GM23248 (cell line): ENCODE measurements at regions not wholly inside any gene's neighbourhood (a gene's known extent, or its start where the extent isn't known, plus 50 kb on each side); places are given as distances from the start of the nearest gene placed in this dataset.

Source experiments
- DNase-seq: peaks from one replicate; pipeline ENCODE4 v3.0.0-alpha.2; 2015
- H2AFZ ChIP-seq: fragments of 200-600 bp; sonication (generic); 2 replicates; pipeline ENCODE4 v1.6.1; 2016; ENCODE audit warnings: antibody characterized with exemption
- H3F3A ChIP-seq: fragments of 200-600 bp; sonication (generic); 2 replicates; pipeline ENCODE4 v1.6.1; 2016; ENCODE audit warnings: mild to moderate bottlenecking, antibody characterized with exemption, mixed run types; ENCODE audit not compliant: insufficient read depth
- H3K27ac ChIP-seq: fragments of 200-600 bp; sonication (generic); 2 replicates; pipeline ENCODE4 v1.5.1; 2016; ENCODE audit warnings: mild to moderate bottlenecking
- H3K27me3 ChIP-seq: fragments of 200-600 bp; sonication (generic); replicated peaks from 2 replicates; pipeline ENCODE4 v1.6.1; 2016; ENCODE audit warnings: mild to moderate bottlenecking; ENCODE audit not compliant: insufficient read depth
- H3K36me3 ChIP-seq: fragments of 200-600 bp; sonication (generic); 2 replicates; pipeline ENCODE4 v1.6.1; 2016; ENCODE audit warnings: low read depth, mild to moderate bottlenecking
- H3K4me1 ChIP-seq: fragments of 200-600 bp; sonication (generic); 2 replicates; pipeline ENCODE4 v1.6.1; 2016; ENCODE audit warnings: mild to moderate bottlenecking; ENCODE audit not compliant: insufficient read depth
- H3K4me2 ChIP-seq: fragments of 200-600 bp; sonication (generic); one replicate; pipeline ENCODE4 v1.6.1; 2016; ENCODE audit warnings: mild to moderate bottlenecking; ENCODE audit not compliant: unreplicated experiment
- H3K4me3 ChIP-seq: fragments of 200-600 bp; sonication (generic); 2 replicates; pipeline ENCODE4 v1.5.1; 2016; ENCODE audit warnings: mild to moderate bottlenecking
- H3K79me2 ChIP-seq: fragments of 200-600 bp; sonication (generic); 2 replicates; pipeline ENCODE4 v1.6.1; 2016; ENCODE audit warnings: mild to moderate bottlenecking; ENCODE audit not compliant: insufficient read depth
- H3K9ac ChIP-seq: fragments of 200-600 bp; sonication (generic); 2 replicates; pipeline ENCODE4 v1.6.1; 2016; ENCODE audit warnings: mild to moderate bottlenecking
- H3K9me2 ChIP-seq: fragments of 200-600 bp; sonication (generic); 2 replicates; pipeline ENCODE4 v1.6.1; 2016; ENCODE audit warnings: mixed run types, mild to moderate bottlenecking, moderate library complexity; ENCODE audit not compliant: insufficient read depth
- H3K9me3 ChIP-seq: fragments of 200-600 bp; sonication (generic); one replicate; pipeline ENCODE4 v1.6.1; 2017; ENCODE audit warnings: low read depth
- H4K20me1 ChIP-seq: fragments of 200-600 bp; sonication (generic); 2 replicates; pipeline ENCODE4 v1.6.0; 2016; ENCODE audit not compliant: insufficient read depth
- EZH2 ChIP-seq: fragments of 200-600 bp; sonication (generic); IDR thresholded peaks from 2 replicates; pipeline ENCODE4 v1.6.1; 2018; ENCODE audit warnings: antibody characterized with exemption, mild to moderate bottlenecking; ENCODE audit not compliant: insufficient read depth, poor library complexity, severe bottlenecking
- EZH2phosphoT487 ChIP-seq: fragments of 200-600 bp; sonication (generic); IDR thresholded peaks from 2 replicates; pipeline ENCODE4 v1.6.1; 2018; ENCODE audit warnings: antibody characterized with exemption, moderate library complexity, mild to moderate bottlenecking, low read depth; ENCODE audit not compliant: insufficient read depth
- WGBS, 2 experiments: methylation state at CpG; one replicate each; pipeline ENCODE4 v1.1.6; 2015 to 2017; ENCODE audit warnings: low lambda C conversion rate in 2 of 2, low coverage in 1 of 2; ENCODE audit errors: missing lambda C conversion rate in 2 of 2; 5-methylcytosine and 5-hydroxymethylcytosine counted together
- in situ Hi-C: fragments of 300-500 bp; cut with MboI; formaldehyde crosslinking; loops from 2 replicates; pipeline ENCODE4 v1.15.0; 2020

DNA sequence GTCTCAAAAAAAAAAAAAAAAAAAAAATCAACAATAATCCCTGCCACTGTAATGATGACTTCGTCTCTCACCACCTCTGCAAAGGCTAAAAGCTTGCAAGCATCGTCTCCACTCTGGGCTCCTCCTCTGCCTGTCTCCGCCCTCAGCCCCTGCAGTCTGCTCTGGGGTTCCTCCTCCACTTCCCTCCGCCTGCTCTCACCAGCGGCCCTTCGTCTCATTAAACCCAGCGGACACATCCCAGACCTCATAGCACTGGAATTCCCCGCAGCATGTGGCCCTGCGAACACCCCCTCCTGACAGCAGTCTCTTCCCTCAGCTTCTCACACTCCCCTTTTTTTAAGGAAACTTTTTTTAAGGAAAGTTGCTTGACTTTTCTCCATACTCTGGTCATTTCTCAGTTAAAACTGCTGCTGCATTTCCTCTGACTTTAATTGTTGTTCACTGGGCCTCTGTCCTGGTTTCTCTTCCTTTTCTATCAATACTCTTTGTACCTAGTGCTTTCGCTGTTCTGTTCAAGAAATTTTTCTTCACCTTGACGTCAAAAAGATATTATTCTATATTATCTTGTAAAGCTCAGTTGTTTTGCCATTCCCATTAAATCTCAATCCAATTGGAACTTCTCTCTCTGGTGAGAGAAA is 70.9 kb upstream of the PLEKHG1 start:
- Histone ChIP-seq H3K27ac (no peak overlapping the region), H3K4me1 (peaks cover 3% of the 10 kb centered on the region; the same call in 1 of the 2 replicates), H3K27me3 (0 out of 2 replicates have a peak, but pooled peaks cover 3% of the 10 kb centered on the region), H3K9me2 (no peaks in the 10 kb centered on the region), H3K36me3 (no peaks in the 10 kb centered on the region), H3K9ac (no peak overlapping the region), H2AFZ (no peak overlapping the region), H3K9me3 (no peaks in the 10 kb centered on the region), H3K4me3 (no peak overlapping the region), H4K20me1 (no peaks in the 10 kb centered on the region), H3K79me2 (no peaks in the 10 kb centered on the region), H3F3A (no peaks in the 10 kb centered on the region), H3K4me2 (no peak overlapping the region)
- 24 to 28% methylated on average over 11 of the region's 11 CpGs for WGBS, 2 experiments
- TF ChIP-seq EZH2phosphoT487 = no peak
- TF ChIP-seq EZH2 = no peak
- in situ Hi-C loops = no loop called here
- DNase-seq = peak; percentile 45

DNA sequence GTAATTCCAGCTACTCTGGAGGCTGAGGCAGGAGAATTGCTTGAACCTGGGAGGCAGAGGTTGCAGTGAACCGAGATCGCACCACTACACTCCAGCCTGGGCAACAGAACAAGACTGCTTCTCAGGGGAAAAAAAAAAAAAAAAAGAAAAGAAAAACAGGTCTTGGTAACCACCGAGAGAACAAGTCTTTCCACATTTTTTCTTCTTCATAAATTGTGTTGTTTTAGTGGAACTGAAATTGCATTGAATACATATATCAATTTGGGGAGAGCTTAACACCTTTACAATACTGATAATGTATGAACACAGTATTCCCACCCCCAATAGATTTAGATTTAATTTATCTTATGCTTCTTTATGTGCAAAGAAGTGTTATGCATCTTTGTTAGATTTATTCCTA is 70.0 kb upstream of the PLEKHG1 start:
- H3K9me3 ChIP-seq = no peaks in the 10 kb centered on the region
- no peak overlapping the region for H2AFZ ChIP-seq
- H3K4me3 ChIP-seq = no peak overlapping the region
- H3F3A ChIP-seq = no peaks in the 10 kb centered on the region
- TF ChIP-seq EZH2phosphoT487 (no peak), EZH2 (no peak)
- no peak for DNase-seq
- H3K79me2 ChIP-seq = no peaks in the 10 kb centered on the region
- in situ Hi-C loops = no loop called here
- H3K27ac ChIP-seq = no peak overlapping the region
- H4K20me1 ChIP-seq = no peaks in the 10 kb centered on the region
- WGBS, 2 experiments = 78 to 93% methylated on average over 3 of the region's 3 CpGs
- no peaks in the 10 kb centered on the region for H3K36me3 ChIP-seq
- peaks cover 3% of the 10 kb centered on the region; the same call in 1 of the 2 replicates for H3K4me1 ChIP-seq
- H3K27me3 ChIP-seq = peaks cover 9% of the 10 kb centered on the region; the same call in 1 of the 2 replicates
- no peaks in the 10 kb centered on the region for H3K9me2 ChIP-seq
- no peak overlapping the region for H3K4me2 ChIP-seq
- no peak overlapping the region for H3K9ac ChIP-seq

DNA sequence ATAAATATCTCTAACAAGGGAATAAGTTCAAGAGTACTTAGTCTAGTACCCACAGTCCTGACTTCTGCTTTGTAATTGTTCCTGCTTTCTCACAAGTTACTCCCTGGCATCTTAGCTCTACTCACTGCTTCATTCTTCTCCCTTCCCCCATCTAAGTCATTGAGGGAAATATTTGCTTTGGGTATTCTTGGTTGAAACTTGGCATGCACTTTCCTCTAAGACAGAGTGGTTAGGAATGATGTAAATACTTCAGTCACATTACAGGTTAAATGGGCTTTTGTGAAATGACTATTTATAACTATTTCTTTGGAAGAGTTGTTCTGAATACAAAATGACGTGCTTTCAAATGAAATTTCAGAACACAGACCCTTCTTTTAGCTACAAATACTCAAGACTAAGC is 67.7 kb upstream of the PLEKHG1 start:
- TF ChIP-seq EZH2phosphoT487 (no peak), EZH2 (no peak)
- no peak overlapping the region for H3K4me2 ChIP-seq
- H3K9ac ChIP-seq = no peak overlapping the region
- 49 to 50% methylated on average over 1 of the region's 1 CpG for WGBS, 2 experiments
- H3F3A ChIP-seq = no peaks in the 10 kb centered on the region
- H3K79me2 ChIP-seq = no peaks in the 10 kb centered on the region
- H3K27ac ChIP-seq = no peak overlapping the region
- no peaks in the 10 kb centered on the region for H3K9me3 ChIP-seq
- H3K9me2 ChIP-seq = no peaks in the 10 kb centered on the region
- DNase-seq = no peak
- no peaks in the 10 kb centered on the region for H4K20me1 ChIP-seq
- no peak overlapping the region for H2AFZ ChIP-seq
- H3K4me3 ChIP-seq = no peak overlapping the region
- peaks cover 3% of the 10 kb centered on the region; the same call in 1 of the 2 replicates for H3K4me1 ChIP-seq
- in situ Hi-C loops = no loop called here
- peaks cover 17% of the 10 kb centered on the region; the same call in 1 of the 2 replicates for H3K27me3 ChIP-seq
- no peaks in the 10 kb centered on the region for H3K36me3 ChIP-seq

DNA sequence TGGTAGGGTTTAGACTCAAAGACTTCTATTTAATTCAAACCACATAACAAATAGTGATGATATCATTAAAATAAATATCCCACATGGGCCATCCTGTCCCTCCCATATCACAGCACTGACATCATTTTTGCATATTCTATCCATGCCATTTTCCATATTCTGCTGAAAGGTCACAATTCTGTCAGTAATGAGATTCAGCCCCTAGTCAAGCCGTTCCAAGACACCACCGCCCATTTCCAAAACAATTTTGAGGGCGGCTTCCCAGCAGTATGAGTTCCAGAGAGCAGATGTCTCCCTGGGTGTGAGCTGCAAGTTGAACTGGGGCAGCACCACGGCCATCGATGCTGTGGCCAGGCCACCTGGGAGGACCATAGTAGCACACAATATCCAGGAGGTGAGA is 65.1 kb upstream of the PLEKHG1 start:
- no peaks in the 10 kb centered on the region for H3K36me3 ChIP-seq
- H3K9ac ChIP-seq = no peak overlapping the region
- in situ Hi-C loops = no loop called here
- H3K4me2 ChIP-seq = no peak overlapping the region
- H3K79me2 ChIP-seq = no peaks in the 10 kb centered on the region
- 1 to 7% methylated on average over 5 of the region's 5 CpGs for WGBS, 2 experiments
- no peaks in the 10 kb centered on the region for H3F3A ChIP-seq
- H2AFZ ChIP-seq = no peak overlapping the region
- no peak overlapping the region for H3K27ac ChIP-seq
- H3K9me2 ChIP-seq = no peaks in the 10 kb centered on the region
- peaks cover 28% of the 10 kb centered on the region for H3K27me3 ChIP-seq
- no peak overlapping the region for H3K4me3 ChIP-seq
- no peaks in the 10 kb centered on the region for H3K9me3 ChIP-seq
- H4K20me1 ChIP-seq = no peaks in the 10 kb centered on the region
- no peak for TF ChIP-seq EZH2
- no peak for TF ChIP-seq EZH2phosphoT487
- H3K4me1 ChIP-seq = no peaks in the 10 kb centered on the region
- DNase-seq = no peak
